ENCODE measurements at regions not wholly inside any gene's neighbourhood (a gene's known extent, or its start where the extent isn't known, plus 50 kb on each side); places are given as distances from the start of the nearest gene placed in this dataset.
"Not testable (repeated sequence)": the region's sequence is repeated elsewhere in the genome, so short reads cannot be mapped to it uniquely, and the experiment has no call there.

- DNase-seq (ENCODE audit: low spot score): no peak
These were observed 959.3 kb upstream of the TMEFF2 start for GRCh38 chr2:193154076-193154475.

- no peak for DNase-seq (ENCODE audit: low spot score)
These were observed 958.8 kb upstream of the TMEFF2 start for GRCh38 chr2:193153576-193153975.

GRCh38 chr2:193142467-193142866 lies 947.7 kb upstream of the TMEFF2 start:
- not testable (repeated sequence) for DNase-seq (ENCODE audit: low spot score)

- DNase-seq (ENCODE audit: low spot score): no peak
These were observed 947.3 kb upstream of the TMEFF2 start for GRCh38 chr2:193141998-193142397.

GRCh38 chr2:193140895-193141294 lies 946.2 kb upstream of the TMEFF2 start:
- not testable (repeated sequence) for DNase-seq (ENCODE audit: low spot score)

- DNase-seq (ENCODE audit: low spot score): no peak
These were observed 930.1 kb upstream of the TMEFF2 start for GRCh38 chr2:193124815-193125214.

GRCh38 chr2:193114827-193115226 lies 920.1 kb upstream of the TMEFF2 start:
- no peak for DNase-seq (ENCODE audit: low spot score)

- no peak for DNase-seq (ENCODE audit: low spot score)
These were observed 918.3 kb upstream of the TMEFF2 start for GRCh38 chr2:193112986-193113385.

- peak; percentile 23 for DNase-seq (ENCODE audit: low spot score)
These were observed 908.3 kb upstream of the TMEFF2 start for GRCh38 chr2:193103064-193103463.

- no peak for DNase-seq (ENCODE audit: low spot score)
These were observed 906.9 kb upstream of the TMEFF2 start for GRCh38 chr2:193101591-193101990.

- DNase-seq (ENCODE audit: low spot score): no peak
These were observed 893.3 kb upstream of the TMEFF2 start for GRCh38 chr2:193088026-193088425.

GRCh38 chr2:193076995-193077394 lies 882.3 kb upstream of the TMEFF2 start:
- no peak for DNase-seq (ENCODE audit: low spot score)

GRCh38 chr2:193074933-193075332 lies 880.2 kb upstream of the TMEFF2 start:
- DNase-seq (ENCODE audit: low spot score): no peak

GRCh38 chr2:193072647-193073046 lies 877.9 kb upstream of the TMEFF2 start:
- DNase-seq (ENCODE audit: low spot score): no peak

- DNase-seq (ENCODE audit: low spot score): not testable (repeated sequence)
These were observed 830.8 kb upstream of the TMEFF2 start for GRCh38 chr2:193025556-193025955.

- DNase-seq (ENCODE audit: low spot score): no peak
These were observed 830.1 kb upstream of the TMEFF2 start for GRCh38 chr2:193024791-193025190.

- DNase-seq (ENCODE audit: low spot score): no peak
These were observed 817.1 kb upstream of the TMEFF2 start for GRCh38 chr2:193011870-193012269.

- DNase-seq (ENCODE audit: low spot score): no peak
These were observed 798.3 kb upstream of the TMEFF2 start for GRCh38 chr2:192993059-192993458.

GRCh38 chr2:192983173-192983572 lies 788.4 kb upstream of the TMEFF2 start:
- no peak for DNase-seq (ENCODE audit: low spot score)

GRCh38 chr2:192978395-192978794 lies 783.7 kb upstream of the TMEFF2 start:
- DNase-seq (ENCODE audit: low spot score): no peak

GRCh38 chr2:192971981-192972380 lies 777.2 kb upstream of the TMEFF2 start:
- DNase-seq (ENCODE audit: low spot score): no peak

GRCh38 chr2:192969055-192969454 lies 774.3 kb upstream of the TMEFF2 start:
- DNase-seq (ENCODE audit: low spot score): no peak

- DNase-seq (ENCODE audit: low spot score): no peak
These were observed 766.2 kb upstream of the TMEFF2 start for GRCh38 chr2:192960945-192961344.

GRCh38 chr2:192958615-192959014 lies 763.9 kb upstream of the TMEFF2 start:
- not testable (repeated sequence) for DNase-seq (ENCODE audit: low spot score)

- no peak for DNase-seq (ENCODE audit: low spot score)
These were observed 762.7 kb upstream of the TMEFF2 start for GRCh38 chr2:192957425-192957824.

All from SW480 (cell line).